Peyer's patch (tissue), 4 donors: ENCODE measurements at regions not wholly inside any gene's neighbourhood (a gene's known extent, or its start where the extent isn't known, plus 50 kb on each side); places are given as distances from the start of the nearest gene placed in this dataset.

Experiments used
- CTCF ChIP-seq, 6 experiments: fragments of 450-650 bp in 4 of 6; fragments of 200-600 bp in 2 of 6; sonication (generic) in 1 of 6; IDR thresholded peaks; one replicate each; pipeline ENCODE4 v1.5.1; 2017 to 2019; ENCODE audit warnings: antibody characterized with exemption in 6 of 6, mild to moderate bottlenecking in 3 of 6, moderate library complexity in 1 of 6
- POLR2A ChIP-seq, 2 donors: fragments of 450-650 bp; IDR thresholded peaks; one replicate each; pipeline ENCODE4 v1.5.1; 2017; ENCODE audit warnings: antibody characterized with exemption in 2 of 2, mild to moderate bottlenecking in 2 of 2, moderate library complexity in 2 of 2

GRCh38 chr12:74780182-74780849, 242.7 kb downstream of the ATXN7L3B start:
- TF ChIP-seq CTCF (IDR thresholded peaks at IDR 0.05) (no peak), POLR2A (IDR thresholded peaks at IDR 0.05) (no peak)
